H9 (cell line): ENCODE measurements at regions not wholly inside any gene's neighbourhood (a gene's known extent, or its start where the extent isn't known, plus 50 kb on each side); places are given as distances from the start of the nearest gene placed in this dataset.
"Not testable (repeated sequence)": the region's sequence is repeated elsewhere in the genome, so short reads cannot be mapped to it uniquely, and the experiment has no call there.

Source experiments
- DNase-seq: peaks from one replicate; pipeline ENCODE4 v3.0.0-alpha.2; 2017
- H2AFZ ChIP-seq: one replicate; pipeline ENCODE4 v1.6.1; 2013; ENCODE audit warnings: mild to moderate bottlenecking, low read length, control low read depth, moderate library complexity
- H2AK5ac ChIP-seq: 2 replicates; pipeline ENCODE4 v1.6.1; 2013; ENCODE audit warnings: low read length, control low read depth, mixed read lengths; ENCODE audit not compliant: insufficient read length
- H2BK120ac ChIP-seq: one replicate; pipeline ENCODE4 v1.6.1; 2013; ENCODE audit warnings: low read depth, mild to moderate bottlenecking, low read length, control low read depth, inconsistent platforms; ENCODE audit not compliant: poor library complexity, severe bottlenecking
- H2BK12ac ChIP-seq: 2 replicates; pipeline ENCODE4 v1.6.1; 2013; ENCODE audit warnings: low read length, control low read depth, mixed read lengths, low read depth; ENCODE audit not compliant: insufficient read length
- H2BK15ac ChIP-seq: 2 replicates; pipeline ENCODE4 v1.6.1; 2013; ENCODE audit warnings: low read depth, low read length, control low read depth
- H2BK20ac ChIP-seq: one replicate; pipeline ENCODE4 v1.6.1; 2013; ENCODE audit warnings: low read depth, mild to moderate bottlenecking, low read length, control low read depth, inconsistent platforms; ENCODE audit not compliant: poor library complexity, severe bottlenecking
- H2BK5ac ChIP-seq: 2 replicates; pipeline ENCODE4 v1.6.1; 2013; ENCODE audit warnings: low read length, control low read depth, mixed read lengths; ENCODE audit not compliant: insufficient read length
- H3K14ac ChIP-seq: 2 replicates; pipeline ENCODE4 v1.6.1; 2013; ENCODE audit warnings: low read length, control low read depth; ENCODE audit not compliant: insufficient read depth
- H3K18ac ChIP-seq: 2 replicates; pipeline ENCODE4 v1.6.1; 2013; ENCODE audit warnings: low read depth, mild to moderate bottlenecking, mixed read lengths, low read length, control low read depth; ENCODE audit not compliant: insufficient read length
- H3K23ac ChIP-seq: 2 replicates; pipeline ENCODE4 v1.6.1; 2013; ENCODE audit warnings: low read length, control low read depth, mixed read lengths, low read depth; ENCODE audit not compliant: insufficient read length
- H3K23me2 ChIP-seq: 2 replicates; pipeline ENCODE4 v1.6.1; 2013; ENCODE audit warnings: low read depth, mild to moderate bottlenecking, mixed read lengths, low read length, control low read depth; ENCODE audit not compliant: insufficient read length, poor library complexity, severe bottlenecking
- H3K27ac ChIP-seq: 2 replicates; pipeline ENCODE4 v1.5.1; 2013; ENCODE audit warnings: low read length, control low read depth, mixed read lengths, low read depth; ENCODE audit not compliant: insufficient read length
- H3K27me3 ChIP-seq: 2 replicates; pipeline ENCODE4 v1.6.1; 2013; ENCODE audit warnings: low read length, control low read depth, inconsistent platforms; ENCODE audit not compliant: insufficient read depth
- H3K4ac ChIP-seq: 2 replicates; pipeline ENCODE4 v1.6.1; 2013; ENCODE audit warnings: low read depth, mild to moderate bottlenecking, control low read depth, inconsistent platforms, low read length, moderate library complexity
- H3K4me1 ChIP-seq: 2 replicates; pipeline ENCODE4 v1.6.1; 2013; ENCODE audit warnings: low read length, control low read depth, inconsistent platforms; ENCODE audit not compliant: insufficient read depth
- H3K4me2 ChIP-seq: 2 replicates; pipeline ENCODE4 v1.6.1; 2013; ENCODE audit warnings: low read length, control low read depth, mixed read lengths; ENCODE audit not compliant: insufficient read length, insufficient read depth
- H3K56ac ChIP-seq: 2 replicates; pipeline ENCODE4 v1.6.1; 2013; ENCODE audit warnings: low read depth, mild to moderate bottlenecking, mixed read lengths, low read length, control low read depth; ENCODE audit not compliant: insufficient read length
- H3K79me1 ChIP-seq: 2 replicates; pipeline ENCODE4 v1.6.1; 2013; ENCODE audit warnings: low read depth, mild to moderate bottlenecking, moderate library complexity, low read length, control low read depth, inconsistent platforms; ENCODE audit not compliant: insufficient read depth, poor library complexity, severe bottlenecking
- H3K79me2 ChIP-seq: 2 replicates; pipeline ENCODE4 v1.6.1; 2013; ENCODE audit warnings: low read length, control low read depth, inconsistent platforms; ENCODE audit not compliant: insufficient read depth
- H3K9ac ChIP-seq: 2 replicates; pipeline ENCODE4 v1.6.1; 2013; ENCODE audit warnings: low read length, control low read depth, mixed read lengths; ENCODE audit not compliant: insufficient read length; ENCODE audit errors: extremely low read depth
- H3K9me3 ChIP-seq: one replicate; pipeline ENCODE4 v1.6.1; 2013; ENCODE audit warnings: low read depth, low read length, inconsistent platforms; ENCODE audit not compliant: control insufficient read depth
- H3T11ph ChIP-seq: one replicate; pipeline ENCODE4 v1.6.1; 2013; ENCODE audit warnings: mild to moderate bottlenecking, low read length, control low read depth, inconsistent platforms
- H4K20me1 ChIP-seq: one replicate; pipeline ENCODE4 v1.6.1; 2013; ENCODE audit not compliant: control insufficient read depth, insufficient read length, insufficient read depth
- H4K5ac ChIP-seq: 2 replicates; pipeline ENCODE4 v1.6.1; 2013; ENCODE audit warnings: low read depth, mild to moderate bottlenecking, mixed read lengths, low read length, control low read depth; ENCODE audit not compliant: insufficient read length
- H4K8ac ChIP-seq: replicated peaks from 2 replicates; pipeline ENCODE4 v1.6.1; 2013; ENCODE audit warnings: low read length, control low read depth, mixed read lengths, low read depth; ENCODE audit not compliant: insufficient read length
- H4K91ac ChIP-seq: 2 replicates; pipeline ENCODE4 v1.6.1; 2013; ENCODE audit warnings: low read depth, mild to moderate bottlenecking, moderate library complexity, mixed read lengths, low read length, control low read depth; ENCODE audit not compliant: insufficient read length
- H3K27ac Mint-ChIP-seq, 3 experiments: 2 replicates in 2 of 3; 3 replicates in 1 of 3; pipeline ENCODE4 v1.8.0; 2020 to 2021; ENCODE audit warnings: mixed read lengths in 3 of 3, mild to moderate bottlenecking in 1 of 3, moderate library complexity in 1 of 3
- H3K27me3 Mint-ChIP-seq: 2 replicates; pipeline ENCODE4 v1.8.0; 2021; ENCODE audit warnings: low read depth, mild to moderate bottlenecking, moderate library complexity, mixed read lengths
- H3K36me3 Mint-ChIP-seq, 3 experiments: 2 replicates in 2 of 3; 3 replicates in 1 of 3; pipeline ENCODE4 v1.8.0; 2020 to 2021; ENCODE audit warnings: low read depth in 3 of 3, mixed read lengths in 3 of 3; ENCODE audit not compliant: insufficient read depth in 1 of 3
- H3K4me1 Mint-ChIP-seq, 2 experiments: 2 replicates each; pipeline ENCODE4 v1.8.0; 2020; ENCODE audit warnings: mixed read lengths in 2 of 2
- H3K4me3 Mint-ChIP-seq, 2 experiments: 2 replicates in 1 of 2; 3 replicates in 1 of 2; pipeline ENCODE4 v1.8.0; 2020 to 2021; ENCODE audit warnings: mild to moderate bottlenecking in 2 of 2, mixed read lengths in 2 of 2, moderate library complexity in 1 of 2
- H3K9me3 Mint-ChIP-seq, 2 experiments: 2 replicates in 1 of 2; 3 replicates in 1 of 2; pipeline ENCODE4 v1.8.0; 2020; ENCODE audit warnings: mild to moderate bottlenecking in 2 of 2, mixed read lengths in 2 of 2, moderate library complexity in 1 of 2
- CTCF ChIP-seq: fragments of 200-600 bp; sonication (generic); conservative IDR thresholded peaks from 3 replicates; pipeline ENCODE4 v1.8.0; 2021; ENCODE audit warnings: antibody characterized with exemption, mild to moderate bottlenecking
- WGBS: extraction: QIAGEN DNeasy Blood & Tissue Kit; methylation state at CpG from one replicate; pipeline ENCODE4 v1.1.7; 2013; ENCODE audit warnings: missing lambda C conversion rate, low lambda C conversion rate, mixed read lengths; ENCODE audit not compliant: insufficient read length; ENCODE audit errors: extremely low coverage; 5-methylcytosine and 5-hydroxymethylcytosine counted together

- peaks cover 55 to 65% of the 10 kb centered on the region in 2 experiments for H3K9me3 Mint-ChIP-seq
- no peak overlapping the region for H3K4me2 ChIP-seq
- no peak overlapping the region for H2BK15ac ChIP-seq
- H3T11ph ChIP-seq = no peak overlapping the region
- no peaks in the 10 kb centered on the region for H3K79me2 ChIP-seq
- H3K27me3 Mint-ChIP-seq = no peaks in the 10 kb centered on the region
- no peaks in the 10 kb centered on the region for H4K20me1 ChIP-seq
- no peak for TF ChIP-seq CTCF
- H2AFZ ChIP-seq = no peak overlapping the region
- H4K5ac ChIP-seq = no peak overlapping the region
- no peak overlapping the region for H3K4me3 Mint-ChIP-seq
- no peak overlapping the region for H2BK120ac ChIP-seq
- H3K79me1 ChIP-seq = no peaks in the 10 kb centered on the region
- no peaks in the 10 kb centered on the region for H3K9me3 ChIP-seq
- DNase-seq = no peak
- H3K23me2 ChIP-seq = no peaks in the 10 kb centered on the region
- H3K23ac ChIP-seq = no peak overlapping the region
- no peak overlapping the region for H4K91ac ChIP-seq
- H3K56ac ChIP-seq = no peak overlapping the region
- no peaks in the 10 kb centered on the region for H3K4me1 Mint-ChIP-seq
- H2AK5ac ChIP-seq = no peak overlapping the region
- H3K27ac ChIP-seq = no peak overlapping the region
- no peak overlapping the region for H3K14ac ChIP-seq
- H4K8ac ChIP-seq = no peak overlapping the region
- H3K27ac Mint-ChIP-seq = no peak overlapping the region
- H3K36me3 Mint-ChIP-seq = peaks cover 0 to 2% (median 0%) of the 10 kb centered on the region in 3 experiments; a peak in 3 of 7 replicates
- no peaks in the 10 kb centered on the region for H3K4me1 ChIP-seq
- H3K4ac ChIP-seq = no peak overlapping the region
- no peaks in the 10 kb centered on the region for H3K27me3 ChIP-seq
- no peak overlapping the region for H3K9ac ChIP-seq
- H2BK5ac ChIP-seq = no peak overlapping the region
- H2BK12ac ChIP-seq = no peak overlapping the region
- H3K18ac ChIP-seq = no peak overlapping the region
- no peak overlapping the region for H2BK20ac ChIP-seq
These were observed 207.9 kb upstream of the MAGEB16 start for GRCh38 chrX:35590210-35590609.

GRCh38 chrX:35611562-35611961 is 186.6 kb upstream of the MAGEB16 start:
- not testable (repeated sequence) for DNase-seq, H4K20me1 ChIP-seq, H3K23me2 ChIP-seq, H4K8ac ChIP-seq, H3K9ac ChIP-seq, H3K56ac ChIP-seq, H3K18ac ChIP-seq, H2AFZ ChIP-seq, H3K27me3 Mint-ChIP-seq, H3K27me3 ChIP-seq, H3K27ac Mint-ChIP-seq, H2BK5ac ChIP-seq, H3K4ac ChIP-seq, H3K23ac ChIP-seq, H3K4me1 Mint-ChIP-seq, H2BK12ac ChIP-seq, H3K79me2 ChIP-seq, H3K14ac ChIP-seq, H2BK15ac ChIP-seq, H2BK120ac ChIP-seq, H3K4me3 Mint-ChIP-seq, H3K4me1 ChIP-seq, H4K5ac ChIP-seq, H3K27ac ChIP-seq, H3T11ph ChIP-seq, H2BK20ac ChIP-seq, H3K9me3 ChIP-seq, H3K4me2 ChIP-seq, H2AK5ac ChIP-seq, H3K79me1 ChIP-seq, H4K91ac ChIP-seq
- WGBS = no CpG with 5 or more reads among the region's 6 CpGs
- peaks cover 19 to 22% (median 22%) of the 10 kb centered on the region in 3 experiments for H3K36me3 Mint-ChIP-seq
- H3K9me3 Mint-ChIP-seq = peaks cover 60 to 66% of the 10 kb centered on the region in 2 experiments
